NCI-H510A (cell line): ENCODE measurements at regions not wholly inside any gene's neighbourhood (a gene's known extent, or its start where the extent isn't known, plus 50 kb on each side); places are given as distances from the start of the nearest gene placed in this dataset.
"Not testable (repeated sequence)": the region's sequence is repeated elsewhere in the genome, so short reads cannot be mapped to it uniquely, and the experiment has no call there.

Experiments used
- DNase-seq: peaks from one replicate; lab custom pipeline; 2025; lab: John Stamatoyannopoulos, UW

GRCh38 chr12:61290473-61290872 lies 969.7 kb upstream of the USP15 start:
- no peak for DNase-seq

- DNase-seq: no peak
Observed at GRCh38 chr12:61291647-61292046, 968.6 kb upstream of the USP15 start.

- not testable (repeated sequence) for DNase-seq
Observed at GRCh38 chr12:61294011-61294410, 966.2 kb upstream of the USP15 start.

- no peak for DNase-seq
Observed at GRCh38 chr12:61301817-61302216, 958.4 kb upstream of the USP15 start.

- no peak for DNase-seq
Observed at GRCh38 chr12:61302282-61302681, 957.9 kb upstream of the USP15 start.

- DNase-seq: no peak
Observed at GRCh38 chr12:61308220-61308619, 952.0 kb upstream of the USP15 start.

GRCh38 chr12:61311413-61311812 lies 948.8 kb upstream of the USP15 start:
- DNase-seq: no peak

- DNase-seq: no peak
Observed at GRCh38 chr12:61348871-61349270, 911.3 kb upstream of the USP15 start.

- no peak for DNase-seq
Observed at GRCh38 chr12:61355105-61355504, 905.1 kb upstream of the USP15 start.

GRCh38 chr12:61356485-61356884 lies 903.7 kb upstream of the USP15 start:
- DNase-seq: no peak

GRCh38 chr12:61357496-61357895 lies 902.7 kb upstream of the USP15 start:
- DNase-seq: no peak

GRCh38 chr12:61362037-61362436 lies 898.2 kb upstream of the USP15 start:
- no peak for DNase-seq

- DNase-seq: no peak
Observed at GRCh38 chr12:61365001-61365400, 895.2 kb upstream of the USP15 start.

GRCh38 chr12:61367281-61367785 lies 892.9 kb upstream of the USP15 start:
- no peak for DNase-seq

GRCh38 chr12:61369241-61369910 lies 890.8 kb upstream of the USP15 start:
- DNase-seq: no peak

GRCh38 chr12:61384511-61384910 lies 875.7 kb upstream of the USP15 start:
- DNase-seq: no peak

GRCh38 chr12:61385771-61386170 lies 874.4 kb upstream of the USP15 start:
- no peak for DNase-seq

- DNase-seq: no peak
Observed at GRCh38 chr12:61397668-61398067, 862.5 kb upstream of the USP15 start.

GRCh38 chr12:61412201-61412600 lies 848.0 kb upstream of the USP15 start:
- DNase-seq: peak; percentile 90

- DNase-seq: no peak
Observed at GRCh38 chr12:61414470-61414869, 845.7 kb upstream of the USP15 start.

GRCh38 chr12:61422786-61423185 lies 837.4 kb upstream of the USP15 start:
- no peak for DNase-seq

GRCh38 chr12:61452076-61452475 lies 808.1 kb upstream of the USP15 start:
- DNase-seq: no peak

GRCh38 chr12:61487728-61488127 lies 772.5 kb upstream of the USP15 start:
- no peak for DNase-seq
